ENCODE measurements at regions not wholly inside any gene's neighbourhood (a gene's known extent, or its start where the extent isn't known, plus 50 kb on each side); places are given as distances from the start of the nearest gene placed in this dataset.

DNA sequence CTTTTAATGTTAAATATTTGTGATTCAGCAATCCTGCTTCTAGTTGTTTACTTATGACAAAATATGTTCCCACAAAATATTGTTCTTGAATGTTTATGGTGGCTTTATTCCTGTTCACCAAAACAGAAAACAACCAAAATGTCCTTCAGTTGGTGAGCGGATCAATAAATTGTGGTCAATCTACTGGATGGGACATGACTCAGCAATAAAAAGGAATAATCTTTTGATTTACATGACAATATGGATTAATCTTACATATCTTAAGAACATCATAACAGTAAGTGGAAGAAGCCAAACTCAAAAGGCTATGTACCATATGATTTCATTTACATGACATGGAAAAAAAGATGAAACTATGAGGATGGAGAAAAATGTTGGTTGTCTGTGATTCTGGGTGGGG is 691.3 kb upstream of the GHITM start:
- no peak overlapping the region for H3K27ac ChIP-seq
- 94 to 99% (median 96%) methylated on average over 1 of the region's 1 CpG for WGBS, 4 donors
- peaks cover 0 to 5% (median 0%) of the 10 kb centered on the region in 12 donors for H3K9me3 ChIP-seq
- DNase-seq: no peak
- intact Hi-C loops (cut with DNase I): no loop called here
- no peak for TF ChIP-seq POLR2A (IDR thresholded peaks at IDR 0.05)
- TF ChIP-seq, protein P1, sequence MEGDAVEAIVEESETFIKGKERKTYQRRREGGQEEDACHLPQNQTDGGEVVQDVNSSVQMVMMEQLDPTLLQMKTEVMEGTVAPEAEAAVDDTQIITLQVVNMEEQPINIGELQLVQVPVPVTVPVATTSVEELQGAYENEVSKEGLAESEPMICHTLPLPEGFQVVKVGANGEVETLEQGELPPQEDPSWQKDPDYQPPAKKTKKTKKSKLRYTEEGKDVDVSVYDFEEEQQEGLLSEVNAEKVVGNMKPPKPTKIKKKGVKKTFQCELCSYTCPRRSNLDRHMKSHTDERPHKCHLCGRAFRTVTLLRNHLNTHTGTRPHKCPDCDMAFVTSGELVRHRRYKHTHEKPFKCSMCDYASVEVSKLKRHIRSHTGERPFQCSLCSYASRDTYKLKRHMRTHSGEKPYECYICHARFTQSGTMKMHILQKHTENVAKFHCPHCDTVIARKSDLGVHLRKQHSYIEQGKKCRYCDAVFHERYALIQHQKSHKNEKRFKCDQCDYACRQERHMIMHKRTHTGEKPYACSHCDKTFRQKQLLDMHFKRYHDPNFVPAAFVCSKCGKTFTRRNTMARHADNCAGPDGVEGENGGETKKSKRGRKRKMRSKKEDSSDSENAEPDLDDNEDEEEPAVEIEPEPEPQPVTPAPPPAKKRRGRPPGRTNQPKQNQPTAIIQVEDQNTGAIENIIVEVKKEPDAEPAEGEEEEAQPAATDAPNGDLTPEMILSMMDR (IDR thresholded peaks at IDR 0.05): no peak
- no peaks in the 10 kb centered on the region for H3K4me1 ChIP-seq
- no peaks in the 10 kb centered on the region for H3K36me3 ChIP-seq
- no peaks in the 10 kb centered on the region for H3K27me3 ChIP-seq
- H3K4me3 ChIP-seq: no peak overlapping the region
- no peak for ATAC-seq

DNA sequence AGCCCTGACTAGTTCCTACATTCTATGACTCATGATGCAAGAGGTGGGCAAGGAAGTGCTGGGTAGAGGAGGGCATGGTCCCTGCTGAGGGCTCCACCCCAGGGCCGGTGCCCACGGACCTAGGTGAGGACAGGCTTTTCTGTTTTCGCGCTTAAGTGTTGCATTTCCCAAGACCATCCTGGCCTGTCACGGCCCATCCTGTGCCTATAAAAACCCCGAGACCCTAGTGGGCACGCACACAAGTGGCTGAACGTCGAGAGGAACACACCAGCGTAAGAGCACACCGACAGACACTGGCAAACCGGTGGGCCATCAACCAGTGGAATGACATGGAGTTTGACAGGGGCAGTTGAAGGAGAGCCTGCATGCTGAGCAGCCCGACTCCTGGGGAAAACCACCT is 680.7 kb upstream of the GHITM start:
- H3K27ac ChIP-seq: no peak overlapping the region
- TF ChIP-seq, protein P1 (IDR thresholded peaks at IDR 0.05): no peak
- TF ChIP-seq POLR2A (IDR thresholded peaks at IDR 0.05): no peak
- peaks cover 0 to 4% (median 0%) of the 10 kb centered on the region in 12 donors for H3K9me3 ChIP-seq
- H3K4me3 ChIP-seq: no peak overlapping the region
- 88 to 96% (median 92%) methylated on average over 13 of the region's 13 CpGs for WGBS, 4 donors
- H3K4me1 ChIP-seq: no peaks in the 10 kb centered on the region
- intact Hi-C loops (cut with DNase I): no loop called here
- no peak for ATAC-seq
- DNase-seq: no peak
- no peaks in the 10 kb centered on the region for H3K27me3 ChIP-seq
- H3K36me3 ChIP-seq: no peaks in the 10 kb centered on the region

DNA sequence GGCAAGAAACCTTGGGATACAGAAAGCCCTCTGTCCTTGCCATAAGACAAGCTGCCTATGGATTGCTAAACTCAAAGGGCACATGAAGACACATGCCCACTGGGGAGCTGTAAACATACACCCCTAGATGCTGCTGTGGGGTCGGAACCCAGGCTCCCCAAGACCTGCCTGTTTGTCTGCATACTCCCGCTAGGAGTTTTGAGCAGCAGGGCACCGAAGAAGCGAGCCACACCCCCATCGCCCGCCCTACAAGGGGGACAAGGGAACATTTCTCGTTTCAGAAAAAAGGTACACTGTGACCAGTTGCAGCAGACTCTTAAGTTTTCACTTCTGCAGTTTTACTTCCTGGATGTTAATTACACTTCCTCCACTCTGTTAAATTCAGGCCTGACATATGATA is 680.2 kb upstream of the GHITM start:
- H3K4me3 ChIP-seq: no peak overlapping the region
- intact Hi-C loops (cut with DNase I): no loop called here
- DNase-seq (no peak), ATAC-seq (no peak)
- no peaks in the 10 kb centered on the region for H3K27me3 ChIP-seq
- H3K9me3 ChIP-seq: peaks cover 0 to 5% (median 0%) of the 10 kb centered on the region in 12 donors
- WGBS, 4 donors: 89 to 96% (median 90%) methylated on average over 7 of the region's 7 CpGs
- H3K27ac ChIP-seq: no peak overlapping the region
- H3K4me1 ChIP-seq: no peaks in the 10 kb centered on the region
- H3K36me3 ChIP-seq: no peaks in the 10 kb centered on the region
- TF ChIP-seq POLR2A (IDR thresholded peaks at IDR 0.05): no peak
- TF ChIP-seq, protein P1 (IDR thresholded peaks at IDR 0.05): no peak

DNA sequence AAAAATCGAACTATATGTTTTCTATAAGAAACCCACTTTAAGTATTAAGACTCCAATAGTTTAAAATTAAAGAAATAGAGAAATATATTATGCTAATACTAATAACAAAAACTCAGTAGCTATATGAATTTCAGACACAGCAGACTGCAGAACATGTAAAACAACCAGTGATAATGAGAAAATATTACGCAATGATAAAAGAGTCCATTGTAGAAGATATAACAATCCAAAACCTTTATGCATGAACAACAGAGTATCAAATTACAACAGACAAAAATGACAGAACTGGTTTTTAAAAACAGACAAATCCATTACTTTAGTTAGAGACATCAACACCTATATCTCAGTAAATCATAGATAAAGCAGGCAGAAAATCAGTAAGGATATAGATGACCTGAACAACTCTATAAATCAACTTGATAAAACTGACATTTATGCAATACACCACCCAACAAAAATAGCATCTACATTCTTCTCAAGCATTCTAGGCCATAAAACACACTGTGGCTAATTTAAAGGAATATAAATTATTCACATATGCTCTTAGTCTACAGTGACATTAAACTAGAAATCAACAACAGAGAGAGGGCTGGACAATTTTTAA is 669.5 kb upstream of the GHITM start:
- Histone ChIP-seq H3K27ac (no peak overlapping the region), H3K36me3 (no peaks in the 10 kb centered on the region), H3K9me3 (peaks cover 0 to 19% (median 0%) of the 10 kb centered on the region in 12 donors), H3K4me3 (no peak overlapping the region), H3K27me3 (no peaks in the 10 kb centered on the region), H3K4me1 (no peaks in the 10 kb centered on the region)
- DNase-seq (no peak), ATAC-seq (no peak)
- intact Hi-C loops (cut with DNase I): no loop called here
- WGBS, 4 donors: 88 to 94% (median 90%) methylated on average over 2 of the region's 2 CpGs
- no peak for TF ChIP-seq POLR2A (IDR thresholded peaks at IDR 0.05)
- TF ChIP-seq, protein P1 (IDR thresholded peaks at IDR 0.05): no peak

Data from heart left ventricle (tissue), 16 donors.